SK-N-SH (cell line): ENCODE measurements at regions not wholly inside any gene's neighbourhood (a gene's known extent, or its start where the extent isn't known, plus 50 kb on each side); places are given as distances from the start of the nearest gene placed in this dataset.

ENCODE experiments used
- CTCF ChIA-PET: fragments of 300-600, 350-600 bp; formaldehyde crosslinking; extraction: SDS; loops from one replicate; lab custom pipeline; 2021; lab: Yijun Ruan, JAX
- POLR2A ChIA-PET: fragments of 350-600 bp; sonication (Branson Sonifier 250); formaldehyde crosslinking; extraction: SDS; loops from one replicate; lab custom pipeline; 2020; ENCODE audit warnings: antibody characterized with exemption, inconsistent platforms; lab: Yijun Ruan, JAX
- DNase-seq: peaks from one replicate; pipeline ENCODE4 v3.0.0; 2012
- H2AFZ ChIP-seq: fragments of 200-600 bp; sonication (generic); 2 replicates; pipeline ENCODE4 v1.8.1; 2016; ENCODE audit warnings: antibody characterized with exemption, mild to moderate bottlenecking, low read depth
- H3F3A ChIP-seq: fragments of 200-600 bp; sonication (generic); replicated peaks from 2 replicates; pipeline ENCODE3; 2016; ENCODE audit warnings: antibody characterized with exemption, mild to moderate bottlenecking; ENCODE audit not compliant: insufficient read depth
- H3K27ac ChIP-seq, 2 experiments: fragments of 200-500 bp in 1 of 2; fragments of 200-600 bp in 1 of 2; sonication (Bioruptor generic) in 1 of 2; sonication (generic), shearing (Covaris generic) in 1 of 2; 2 replicates each; pipeline versions ENCODE4 v1.5.1 to v1.6.1; 2014 to 2016; ENCODE audit warnings: low read depth in 2 of 2, inconsistent platforms in 1 of 2, low read length in 1 of 2, mild to moderate bottlenecking in 1 of 2, mixed read lengths in 1 of 2
- H3K27me3 ChIP-seq: fragments of 200-600 bp; sonication (generic), shearing (Covaris generic); 2 replicates; pipeline ENCODE4 v1.6.1; 2016; ENCODE audit warnings: mixed run types; ENCODE audit not compliant: insufficient read depth
- H3K36me3 ChIP-seq, 2 experiments: fragments of 200-500 bp in 1 of 2; fragments of 200-600 bp in 1 of 2; sonication (Bioruptor generic) in 1 of 2; sonication (generic) in 1 of 2; replicated peaks in 1 of 2; 2 replicates each; pipeline versions ENCODE3 to v1.5.1; 2014 to 2016; ENCODE audit warnings: low read length in 1 of 2, mild to moderate bottlenecking in 1 of 2; ENCODE audit not compliant: insufficient read depth in 2 of 2, control insufficient read depth in 1 of 2
- H3K4me1 ChIP-seq, 2 experiments: fragments of 200-500 bp in 1 of 2; fragments of 200-600 bp in 1 of 2; sonication (Bioruptor generic) in 1 of 2; sonication (generic), shearing (Covaris generic) in 1 of 2; 2 replicates each; pipeline versions ENCODE4 v1.5.1 to v1.6.1; 2014 to 2016; ENCODE audit warnings: low read depth in 1 of 2, low read length in 1 of 2, mixed run types in 1 of 2; ENCODE audit not compliant: insufficient read depth in 2 of 2, control insufficient read depth in 1 of 2
- H3K4me2 ChIP-seq: fragments of 200-600 bp; sonication (generic), shearing (Covaris generic); 2 replicates; pipeline ENCODE4 v1.6.1; 2017; ENCODE audit warnings: mixed run types
- H3K4me3 ChIP-seq, 2 experiments: fragments of 200-500 bp in 1 of 2; fragments of 200-600 bp in 1 of 2; sonication (Bioruptor generic) in 1 of 2; sonication (generic), shearing (Covaris generic) in 1 of 2; 2 replicates each; pipeline versions ENCODE4 v1.5.1 to v1.8.1; 2014 to 2016; ENCODE audit warnings: low read depth in 2 of 2, inconsistent platforms in 1 of 2, low read length in 1 of 2, mild to moderate bottlenecking in 1 of 2, mixed read lengths in 1 of 2, moderate library complexity in 1 of 2
- H3K79me2 ChIP-seq: fragments of 200-600 bp; sonication (generic); 2 replicates; pipeline ENCODE4 v1.8.1; 2017; ENCODE audit warnings: mild to moderate bottlenecking; ENCODE audit not compliant: insufficient read depth
- H3K9ac ChIP-seq: fragments of 200-600 bp; sonication (generic); 2 replicates; pipeline ENCODE4 v1.6.1; 2017; ENCODE audit warnings: mixed run types
- H3K9me2 ChIP-seq: fragments of 200-600 bp; sonication (generic); 2 replicates; pipeline ENCODE4 v1.6.1; 2017; ENCODE audit warnings: mixed run types
- H3K9me3 ChIP-seq: fragments of 200-600 bp; sonication (generic); 2 replicates; pipeline ENCODE4 v1.6.1; 2017; ENCODE audit warnings: mixed run types, mild to moderate bottlenecking, moderate library complexity
- H4K20me1 ChIP-seq: fragments of 200-600 bp; sonication (generic); 2 replicates; pipeline ENCODE4 v1.6.1; 2017; ENCODE audit warnings: mild to moderate bottlenecking, mixed run types; ENCODE audit not compliant: insufficient read depth
- CHD2 ChIP-seq: fragments of 150-350 bp; IDR thresholded peaks from 2 replicates; pipeline ENCODE4 v1.6.1; 2018; ENCODE audit warnings: low read length; ENCODE audit not compliant: partially characterized antibody
- GABPA ChIP-seq: IDR thresholded peaks from 2 replicates; pipeline ENCODE4 v1.4.0; 2012; ENCODE audit warnings: low read depth, mild to moderate bottlenecking
- JUND ChIP-seq: IDR thresholded peaks from 2 replicates; pipeline ENCODE4 v1.4.0; 2012
- NFIC ChIP-seq: IDR thresholded peaks from 2 replicates; pipeline ENCODE4 v1.4.0; 2012; ENCODE audit warnings: borderline replicate concordance
- RAD21 ChIP-seq: IDR thresholded peaks from 2 replicates; pipeline ENCODE4 v1.6.1; 2012; ENCODE audit warnings: mild to moderate bottlenecking, low read length
- RFX5 ChIP-seq: IDR thresholded peaks from 2 replicates; pipeline ENCODE4 v1.6.1; 2012; ENCODE audit warnings: mild to moderate bottlenecking, improper control_type of control experiment, low read length
- RXRA ChIP-seq: IDR thresholded peaks from 2 replicates; pipeline ENCODE4 v1.4.0; 2012; ENCODE audit warnings: low read depth, mild to moderate bottlenecking, borderline replicate concordance
- SIN3A ChIP-seq: IDR thresholded peaks from 2 replicates; pipeline ENCODE4 v1.6.1; 2012; ENCODE audit warnings: low read depth, mild to moderate bottlenecking, low read length, moderate library complexity, borderline replicate concordance
- TAF1 ChIP-seq: IDR thresholded peaks from 2 replicates; pipeline ENCODE4 v1.6.1; 2012; ENCODE audit warnings: low read depth, mild to moderate bottlenecking, low read length, moderate library complexity, borderline replicate concordance
- TCF12 ChIP-seq: IDR thresholded peaks from 2 replicates; pipeline ENCODE4 v1.4.0; 2012
- USF1 ChIP-seq: IDR thresholded peaks from 2 replicates; pipeline ENCODE4 v1.4.0; 2012; ENCODE audit warnings: low read depth, borderline replicate concordance
- WGBS: methylation state at CpG from one replicate; pipeline ENCODE4 v1.1.6; 2017; ENCODE audit warnings: low lambda C conversion rate; 5-methylcytosine and 5-hydroxymethylcytosine counted together
- TF ChIP-seq, protein P1 (sequence below): IDR thresholded peaks from 2 replicates; pipeline ENCODE4 v1.6.1; 2012; ENCODE audit warnings: mild to moderate bottlenecking, low read depth, low read length, moderate library complexity

GRCh38 chr6:165986311-165986913, 181.2 kb downstream of the TBXT start:
- CTCF ChIA-PET = interaction anchor here (0.6 to 1.7 kb wide), 3 partner anchors 20 to 112 kb away, joined by 3 to 9 read pairs (median 4); no protein-coding TSS in a partner anchor
- H3K4me3 ChIP-seq = peak overlapping the region in 1 of 2 experiments; percentile 45; a peak in 1 of 4 replicates

DNA sequence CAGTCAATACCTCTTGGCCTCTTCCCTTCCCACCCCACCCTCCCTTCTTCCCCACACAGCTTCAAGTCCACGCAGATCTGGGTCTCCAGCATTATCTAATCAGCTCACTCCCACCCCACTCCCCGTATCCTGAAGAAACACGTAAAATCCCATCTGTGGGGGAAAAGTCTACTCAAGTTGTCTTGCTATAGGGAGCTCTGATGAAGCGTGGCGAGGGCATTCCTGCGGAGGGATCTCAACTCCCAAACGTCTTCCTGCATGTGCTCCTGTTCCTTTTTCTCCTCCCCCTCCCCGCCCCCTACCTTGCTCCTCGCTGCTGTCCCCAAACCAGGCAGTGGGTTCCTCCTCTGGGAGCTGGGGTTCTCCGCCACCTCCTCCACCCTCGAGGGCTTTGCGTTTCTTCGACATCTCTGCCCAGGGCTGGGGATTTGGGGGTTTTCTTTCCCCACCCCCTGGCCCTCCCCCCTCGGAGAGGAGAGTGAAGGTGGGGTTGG, 181.8 kb downstream of the TBXT start:
- H3K9ac ChIP-seq = no peak overlapping the region
- H3F3A ChIP-seq = no peaks in the 10 kb centered on the region
- ChIA-PET CTCF (interaction anchor here (0.6 to 1.6 kb wide), 3 partner anchors 11 to 112 kb away, joined by 3 to 4 read pairs (median 3); no protein-coding TSS in a partner anchor), POLR2A (no interaction called here)
- TF ChIP-seq TCF12 (no peak), NFIC (no peak), RAD21 (no peak), JUND (no peak), SIN3A (no peak), TAF1 (no peak), RXRA (no peak), RFX5 (no peak), GABPA (no peak), CHD2 (no peak), USF1 (no peak)
- TF ChIP-seq, protein P1, sequence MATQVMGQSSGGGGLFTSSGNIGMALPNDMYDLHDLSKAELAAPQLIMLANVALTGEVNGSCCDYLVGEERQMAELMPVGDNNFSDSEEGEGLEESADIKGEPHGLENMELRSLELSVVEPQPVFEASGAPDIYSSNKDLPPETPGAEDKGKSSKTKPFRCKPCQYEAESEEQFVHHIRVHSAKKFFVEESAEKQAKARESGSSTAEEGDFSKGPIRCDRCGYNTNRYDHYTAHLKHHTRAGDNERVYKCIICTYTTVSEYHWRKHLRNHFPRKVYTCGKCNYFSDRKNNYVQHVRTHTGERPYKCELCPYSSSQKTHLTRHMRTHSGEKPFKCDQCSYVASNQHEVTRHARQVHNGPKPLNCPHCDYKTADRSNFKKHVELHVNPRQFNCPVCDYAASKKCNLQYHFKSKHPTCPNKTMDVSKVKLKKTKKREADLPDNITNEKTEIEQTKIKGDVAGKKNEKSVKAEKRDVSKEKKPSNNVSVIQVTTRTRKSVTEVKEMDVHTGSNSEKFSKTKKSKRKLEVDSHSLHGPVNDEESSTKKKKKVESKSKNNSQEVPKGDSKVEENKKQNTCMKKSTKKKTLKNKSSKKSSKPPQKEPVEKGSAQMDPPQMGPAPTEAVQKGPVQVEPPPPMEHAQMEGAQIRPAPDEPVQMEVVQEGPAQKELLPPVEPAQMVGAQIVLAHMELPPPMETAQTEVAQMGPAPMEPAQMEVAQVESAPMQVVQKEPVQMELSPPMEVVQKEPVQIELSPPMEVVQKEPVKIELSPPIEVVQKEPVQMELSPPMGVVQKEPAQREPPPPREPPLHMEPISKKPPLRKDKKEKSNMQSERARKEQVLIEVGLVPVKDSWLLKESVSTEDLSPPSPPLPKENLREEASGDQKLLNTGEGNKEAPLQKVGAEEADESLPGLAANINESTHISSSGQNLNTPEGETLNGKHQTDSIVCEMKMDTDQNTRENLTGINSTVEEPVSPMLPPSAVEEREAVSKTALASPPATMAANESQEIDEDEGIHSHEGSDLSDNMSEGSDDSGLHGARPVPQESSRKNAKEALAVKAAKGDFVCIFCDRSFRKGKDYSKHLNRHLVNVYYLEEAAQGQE = no peak
- H3K4me2 ChIP-seq = no peak overlapping the region
- H3K9me2 ChIP-seq = no peaks in the 10 kb centered on the region
- H3K27ac ChIP-seq = no peak overlapping the region
- H3K36me3 ChIP-seq = no peaks in the 10 kb centered on the region
- WGBS = 47% methylated on average over 14 of the region's 14 CpGs
- no peaks in the 10 kb centered on the region for H4K20me1 ChIP-seq
- no peak for DNase-seq
- H3K4me3 ChIP-seq = peak overlapping the region in 1 of 2 experiments; percentile 45; a peak in 1 of 4 replicates
- H3K79me2 ChIP-seq = no peaks in the 10 kb centered on the region
- peaks cover 0 to 12% of the 10 kb centered on the region in 2 experiments; a peak in 1 of 4 replicates for H3K4me1 ChIP-seq
- no peaks in the 10 kb centered on the region for H3K9me3 ChIP-seq
- no peak overlapping the region for H2AFZ ChIP-seq
- H3K27me3 ChIP-seq = no peaks in the 10 kb centered on the region

More at GRCh38 chr6:165986311-165986913, 181.2 kb downstream of the TBXT start:
- Histone ChIP-seq H3K4me2 (no peak overlapping the region), H3K27ac (no peak overlapping the region; a peak in 1 of 4 replicates), H3K9ac (no peak overlapping the region), H3K9me2 (no peaks in the 10 kb centered on the region), H3K4me1 (peaks cover 0 to 12% of the 10 kb centered on the region in 2 experiments; a peak in 1 of 4 replicates), H4K20me1 (no peaks in the 10 kb centered on the region), H3K27me3 (no peaks in the 10 kb centered on the region), H3K79me2 (no peaks in the 10 kb centered on the region), H3K36me3 (no peaks in the 10 kb centered on the region), H2AFZ (no peak overlapping the region), H3F3A (no peaks in the 10 kb centered on the region), H3K9me3 (no peaks in the 10 kb centered on the region)
- POLR2A ChIA-PET = no interaction called here
- DNase-seq = no peak
- 9% methylated on average over 8 of the region's 8 CpGs for WGBS
- TF ChIP-seq GABPA = no peak
- TF ChIP-seq, protein P1 = no peak
